K562 (cell line): ENCODE measurements at regions not wholly inside any gene's neighbourhood (a gene's known extent, or its start where the extent isn't known, plus 50 kb on each side); places are given as distances from the start of the nearest gene placed in this dataset.

Source experiments
- ETS2 ChIP-seq: IDR thresholded peaks from 2 replicates; pipeline ENCODE4 v1.6.1; 2016; ENCODE audit warnings: borderline replicate concordance, missing genetic modification characterization, mild to moderate bottlenecking, moderate library complexity, missing compliant biosample characterization; ENCODE audit not compliant: poor library complexity, severe bottlenecking
- IFI16 ChIP-seq: fragments of 250-450 bp; sonication (Bioruptor Pico); IDR thresholded peaks from 2 replicates; pipeline ENCODE4 v2.1.2; 2022; ENCODE audit warnings: mild to moderate bottlenecking, inconsistent platforms
- MGA ChIP-seq: fragments of 450-650 bp; IDR thresholded peaks from 2 replicates; pipeline ENCODE4 v1.6.1; 2016; ENCODE audit warnings: mild to moderate bottlenecking, moderate library complexity
- NCOA2 ChIP-seq, 2 experiments: fragments of 450-650 bp; IDR thresholded peaks; 2 replicates each; pipeline ENCODE4 v1.6.1; 2018; ENCODE audit warnings: mild to moderate bottlenecking in 2 of 2, moderate library complexity in 1 of 2; ENCODE audit not compliant: partially characterized antibody in 2 of 2
- NFE2 ChIP-seq: IDR thresholded peaks from 2 replicates; pipeline ENCODE4 v1.6.1; 2014; ENCODE audit warnings: antibody characterized with exemption, low read depth
- TOE1 ChIP-seq, 2 experiments: fragments of 450-650 bp in 1 of 2; sonication (generic) in 1 of 2; formaldehyde crosslinking in 1 of 2; IDR thresholded peaks; 2 replicates each; pipeline versions ENCODE4 v1.7.1 to v1.8.0; 2016 to 2022; ENCODE audit warnings: borderline replicate concordance in 2 of 2, mild to moderate bottlenecking in 2 of 2, antibody characterized with exemption in 1 of 2, inconsistent platforms in 1 of 2, low read depth in 1 of 2, missing genetic modification reagents in 1 of 2, moderate library complexity in 1 of 2
- ZBTB8A ChIP-seq: fragments of 450-650 bp; IDR thresholded peaks from 2 replicates; pipeline ENCODE4 v1.6.1; 2018; ENCODE audit warnings: mild to moderate bottlenecking, moderate library complexity; ENCODE audit not compliant: partially characterized antibody
- ZNF584 ChIP-seq: fragments of 200-800 bp; sonication (Bioruptor generic); IDR thresholded peaks from 2 replicates; pipeline ENCODE4 v1.6.1; 2016; ENCODE audit warnings: low read depth, mild to moderate bottlenecking, missing genetic modification characterization, missing compliant biosample characterization
- ZNF586 ChIP-seq: fragments of 450-650 bp; formaldehyde crosslinking; conservative IDR thresholded peaks from 2 replicates; pipeline ENCODE4 v1.4.0; 2020; ENCODE audit warnings: mild to moderate bottlenecking, moderate library complexity
- ZNF780A ChIP-seq: fragments of 250-450 bp; sonication (Bioruptor Pico); IDR thresholded peaks from 2 replicates; pipeline ENCODE4 v1.5.0; 2021; ENCODE audit warnings: mild to moderate bottlenecking
- ZNF830 ChIP-seq: fragments of 250-450 bp; sonication (Bioruptor Pico); IDR thresholded peaks from 2 replicates; pipeline ENCODE4 v1.5.0; 2021; ENCODE audit warnings: mild to moderate bottlenecking
- TF ChIP-seq, protein P1 (sequence below): fragments of 250-450 bp; sonication (Bioruptor Pico); IDR thresholded peaks from 2 replicates; pipeline ENCODE4 v1.5.0; 2021
- TF ChIP-seq, protein P2 (sequence below): fragments of 250-450 bp; sonication (Bioruptor Pico); IDR thresholded peaks from 2 replicates; pipeline ENCODE4 v1.4.0; 2020; ENCODE audit warnings: mild to moderate bottlenecking, moderate library complexity

DNA sequence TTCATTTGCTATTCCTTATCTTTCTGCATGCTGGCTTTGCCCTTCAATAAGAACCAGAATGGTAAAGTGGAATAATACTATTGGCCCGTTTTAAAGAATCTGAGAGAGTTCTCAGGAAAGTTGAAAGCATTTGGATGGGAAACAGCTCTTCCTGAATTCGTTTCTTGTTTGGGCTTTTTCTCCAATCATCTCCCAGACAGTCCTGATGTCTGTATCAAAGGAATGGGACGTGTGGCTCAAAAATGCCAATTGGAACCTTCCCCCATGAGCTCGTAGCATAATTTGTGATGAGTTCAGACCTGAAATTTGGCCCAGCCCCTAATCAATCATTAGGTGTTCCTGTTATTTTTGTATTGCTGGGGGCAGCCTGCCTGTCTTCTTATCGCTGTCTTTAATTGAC, 75.8 kb upstream of the BACH2 start (continued):
- TF ChIP-seq MGA: no peak
- TF ChIP-seq ZNF830 (CRISPR knock-in tag): no peak
- no peak for TF ChIP-seq NCOA2 (IDR thresholded peaks at IDR 0.05; ENCODE audit: partially characterized antibody in 2 of 2)
- TF ChIP-seq ZNF780A (CRISPR knock-in tag): no peak
- TF ChIP-seq NFE2: no peak
- TF ChIP-seq TOE1 (IDR thresholded peaks at IDR 0.05; ENCODE audit: borderline replicate concordance): no peak
- TF ChIP-seq TOE1 (CRISPR knock-in tag; IDR thresholded peaks at IDR 0.05; ENCODE audit: borderline replicate concordance, low read depth): no peak
- TF ChIP-seq ZNF584 (CRISPR knock-in tag): no peak
- TF ChIP-seq, protein P1, sequence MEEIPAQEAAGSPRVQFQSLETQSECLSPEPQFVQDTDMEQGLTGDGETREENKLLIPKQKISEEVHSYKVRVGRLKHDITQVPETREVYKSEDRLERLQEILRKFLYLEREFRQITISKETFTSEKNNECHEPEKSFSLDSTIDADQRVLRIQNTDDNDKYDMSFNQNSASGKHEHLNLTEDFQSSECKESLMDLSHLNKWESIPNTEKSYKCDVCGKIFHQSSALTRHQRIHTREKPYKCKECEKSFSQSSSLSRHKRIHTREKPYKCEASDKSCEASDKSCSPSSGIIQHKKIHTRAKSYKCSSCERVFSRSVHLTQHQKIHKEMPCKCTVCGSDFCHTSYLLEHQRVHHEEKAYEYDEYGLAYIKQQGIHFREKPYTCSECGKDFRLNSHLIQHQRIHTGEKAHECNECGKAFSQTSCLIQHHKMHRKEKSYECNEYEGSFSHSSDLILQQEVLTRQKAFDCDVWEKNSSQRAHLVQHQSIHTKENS (CRISPR knock-in tag): no peak
- TF ChIP-seq ZBTB8A: no peak
- TF ChIP-seq ZNF586 (CRISPR knock-in tag): no peak
- TF ChIP-seq ETS2: no peak
- TF ChIP-seq, protein P2, sequence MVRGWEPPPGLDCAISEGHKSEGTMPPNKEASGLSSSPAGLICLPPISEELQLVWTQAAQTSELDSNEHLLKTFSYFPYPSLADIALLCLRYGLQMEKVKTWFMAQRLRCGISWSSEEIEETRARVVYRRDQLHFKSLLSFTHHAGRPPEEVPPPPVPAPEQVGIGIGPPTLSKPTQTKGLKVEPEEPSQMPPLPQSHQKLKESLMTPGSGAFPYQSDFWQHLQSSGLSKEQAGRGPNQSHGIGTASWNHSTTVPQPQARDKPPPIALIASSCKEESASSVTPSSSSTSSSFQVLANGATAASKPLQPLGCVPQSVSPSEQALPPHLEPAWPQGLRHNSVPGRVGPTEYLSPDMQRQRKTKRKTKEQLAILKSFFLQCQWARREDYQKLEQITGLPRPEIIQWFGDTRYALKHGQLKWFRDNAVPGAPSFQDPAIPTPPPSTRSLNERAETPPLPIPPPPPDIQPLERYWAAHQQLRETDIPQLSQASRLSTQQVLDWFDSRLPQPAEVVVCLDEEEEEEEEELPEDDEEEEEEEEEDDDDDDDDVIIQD (CRISPR knock-in tag): no peak
- TF ChIP-seq IFI16: no peak
